GM18511 (cell line): ENCODE measurements at regions not wholly inside any gene's neighbourhood (a gene's known extent, or its start where the extent isn't known, plus 50 kb on each side); places are given as distances from the start of the nearest gene placed in this dataset.

Source experiments
- ATAC-seq: cut with Tn5 transposase; IDR thresholded peaks from one replicate; pipeline ENCODE4 v1.9.1; 2021; ENCODE audit warnings: mild to moderate bottlenecking, moderate library complexity; ENCODE audit not compliant: unreplicated experiment

- no peak for ATAC-seq
Measured at GRCh38 chr6:79307321-79308036, 73.0 kb upstream of the HMGN3 start.

DNA sequence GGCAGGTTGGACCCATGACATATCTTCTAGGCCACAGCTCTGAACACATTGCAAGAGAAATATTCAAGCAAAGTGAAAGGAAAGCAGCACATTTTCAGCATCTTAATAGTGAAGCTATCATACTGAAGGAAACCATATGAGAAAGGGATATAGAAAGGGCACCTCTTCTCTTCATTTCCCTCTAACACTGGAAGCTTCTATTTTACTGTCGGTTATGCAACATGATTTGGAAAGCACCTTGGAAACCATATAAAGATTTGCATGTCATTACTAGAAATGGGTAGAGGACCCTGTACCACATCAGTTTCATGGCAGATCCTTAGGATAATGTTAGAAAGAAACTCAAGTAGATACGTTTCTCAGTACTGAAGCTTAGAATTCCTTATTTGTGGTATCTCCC, 70.5 kb upstream of the HMGN3 start:
- no peak for ATAC-seq

DNA sequence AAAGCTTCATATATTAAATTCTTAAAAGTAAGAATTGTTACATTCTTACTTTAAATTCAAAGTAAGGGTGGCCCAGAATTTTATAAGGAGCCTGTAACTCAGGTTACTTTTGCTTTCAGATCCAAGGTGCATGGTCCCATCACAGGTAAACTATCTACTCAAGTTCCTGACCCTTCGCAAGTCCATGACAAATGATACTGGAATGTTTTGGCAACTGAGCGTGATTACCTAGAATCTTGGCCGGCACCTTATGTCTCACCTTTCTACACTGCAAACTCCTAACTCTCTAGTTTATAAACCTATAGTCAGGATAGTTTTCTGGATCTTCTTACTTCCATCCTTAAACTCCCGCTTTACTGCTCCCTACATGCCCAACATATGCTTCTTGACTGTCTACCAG, 67.9 kb upstream of the HMGN3 start:
- ATAC-seq, result no peak

- ATAC-seq, result no peak
Measured at GRCh38 chr6:79301290-79301689, 66.8 kb upstream of the HMGN3 start.

DNA sequence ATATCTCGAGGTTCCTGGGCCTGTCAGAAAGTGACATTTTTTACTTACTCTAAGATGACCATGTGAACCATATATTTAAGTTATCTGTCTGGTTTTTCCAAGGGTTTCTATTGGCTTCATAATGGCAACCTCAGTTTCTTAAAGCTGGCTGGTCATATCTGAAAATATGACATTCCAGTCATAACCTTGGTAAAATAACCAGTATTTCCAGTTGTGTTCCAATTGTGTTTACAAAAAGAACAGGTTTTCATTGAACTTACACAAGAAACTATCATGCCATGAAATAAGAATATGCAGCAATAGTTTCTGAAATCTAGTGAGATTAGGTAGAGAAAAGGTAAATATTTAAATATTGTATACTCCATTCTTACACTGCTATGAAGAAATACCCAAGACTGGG, 61.7 kb upstream of the HMGN3 start:
- no peak for ATAC-seq
